Endothelial cell of umbilical vein (primary cell): ENCODE measurements at regions not wholly inside any gene's neighbourhood (a gene's known extent, or its start where the extent isn't known, plus 50 kb on each side); places are given as distances from the start of the nearest gene placed in this dataset.

Experiments
- BruUV-seq: library from RNA; stranded (reverse); fragments of 400-500 nt; replicated peaks from 2 replicates; lab custom pipeline; 2021; lab: Mats Ljungman, UMichigan
- CTCF ChIA-PET: fragments of 300-600, 350-600 bp; sonication (Branson Sonifier 250); formaldehyde crosslinking; loops from one replicate; lab custom pipeline; 2021; ENCODE audit warnings: antibody characterized with exemption, inconsistent platforms; lab: Charles Lee
- POLR2A ChIA-PET: fragments of 300-600, 350-600 bp; sonication (Branson Sonifier 250); formaldehyde crosslinking; loops from one replicate; lab custom pipeline; 2021; ENCODE audit warnings: antibody characterized with exemption, inconsistent platforms; lab: Charles Lee
- DNase-seq: peaks from one replicate; pipeline ENCODE4 v3.0.0-alpha.2; 2011; ENCODE audit warnings: low read depth, low spot score
- FAIRE-seq: peaks from 2 replicates; lab custom pipeline; 2011; peaks lifted over from hg19 to GRCh38; lab: Jason Lieb, UNC
- H2AFZ ChIP-seq: 2 replicates; pipeline ENCODE4 v1.6.0; 2012; ENCODE audit warnings: low read depth, low read length, control low read depth, inconsistent platforms
- H3K27ac ChIP-seq: 2 replicates; pipeline ENCODE4 v1.5.1; 2011; ENCODE audit warnings: low read depth, mild to moderate bottlenecking, control low read depth, low read length, moderate library complexity; ENCODE audit not compliant: insufficient read depth
- H3K27me3 ChIP-seq, 2 experiments: 2 replicates each; pipeline versions ENCODE4 v1.6.0 to v1.6.1; 2011; ENCODE audit warnings: low read length in 2 of 2, mixed read lengths in 1 of 2; ENCODE audit not compliant: control insufficient read depth in 2 of 2, insufficient read depth in 2 of 2
- H3K36me3 ChIP-seq, 2 experiments: 2 replicates in 1 of 2; 3 replicates in 1 of 2; pipeline ENCODE4 v1.5.1; 2011; ENCODE audit warnings: low read length in 2 of 2, mild to moderate bottlenecking in 1 of 2, moderate library complexity in 1 of 2; ENCODE audit not compliant: control insufficient read depth in 2 of 2, insufficient read depth in 2 of 2; ENCODE audit errors: extremely low read depth in 1 of 2
- H3K4me1 ChIP-seq: 3 replicates; pipeline ENCODE4 v1.5.1; 2011; ENCODE audit warnings: mild to moderate bottlenecking, low read length; ENCODE audit not compliant: control insufficient read depth, insufficient read depth; ENCODE audit errors: extremely low read depth
- H3K4me2 ChIP-seq: 2 replicates; pipeline ENCODE4 v1.6.1; 2011; ENCODE audit warnings: low read length, control low read depth, mixed read lengths; ENCODE audit not compliant: insufficient read depth
- H3K4me3 ChIP-seq, 3 experiments: fragments of 200-600 bp in 1 of 3; sonication (generic), shearing (Covaris generic) in 1 of 3; replicated peaks in 1 of 3; 2 replicates each; pipeline ENCODE4 v1.5.1; 2011 to 2016; ENCODE audit warnings: control low read depth in 3 of 3, low read length in 3 of 3, mild to moderate bottlenecking in 2 of 3, inconsistent platforms in 1 of 3, low read depth in 1 of 3, moderate library complexity in 1 of 3; ENCODE audit not compliant: insufficient read depth in 1 of 3
- H3K79me2 ChIP-seq: 2 replicates; pipeline ENCODE4 v1.6.0; 2012; ENCODE audit warnings: low read length, inconsistent platforms; ENCODE audit not compliant: control insufficient read depth, insufficient read depth
- H3K9ac ChIP-seq: replicated peaks from 2 replicates; pipeline ENCODE3; 2011; ENCODE audit warnings: low read length, control low read depth; ENCODE audit not compliant: insufficient read depth; ENCODE audit errors: extremely low read depth
- H3K9me1 ChIP-seq: replicated peaks from 3 replicates; pipeline ENCODE4 v1.6.0; 2011; ENCODE audit warnings: mild to moderate bottlenecking, low read length; ENCODE audit not compliant: control insufficient read depth, insufficient read depth; ENCODE audit errors: extremely low read depth
- H3K9me3 ChIP-seq: replicated peaks from 2 replicates; pipeline ENCODE4 v1.5.1; 2012; ENCODE audit warnings: low read length, inconsistent platforms; ENCODE audit not compliant: control insufficient read depth, insufficient read depth
- H4K20me1 ChIP-seq: replicated peaks from 2 replicates; pipeline ENCODE3; 2011; ENCODE audit warnings: mild to moderate bottlenecking, low read length; ENCODE audit not compliant: control insufficient read depth, insufficient read depth; ENCODE audit errors: extremely low read depth
- EZH2 ChIP-seq: IDR thresholded peaks from 2 replicates; pipeline ENCODE4 v1.6.1; 2012; ENCODE audit warnings: borderline replicate concordance, low read depth, mild to moderate bottlenecking, moderate library complexity, low read length, inconsistent platforms; ENCODE audit not compliant: severe bottlenecking
- FOS ChIP-seq: IDR thresholded peaks from 2 replicates; pipeline ENCODE4 v1.6.1; 2011; ENCODE audit warnings: mild to moderate bottlenecking, low read length, moderate library complexity, borderline replicate concordance; ENCODE audit not compliant: insufficient read depth
- GATA2 ChIP-seq: IDR thresholded peaks from 2 replicates; pipeline ENCODE4 v1.7.0; 2011; ENCODE audit warnings: low read depth, mild to moderate bottlenecking, moderate library complexity, mixed read lengths, low read length; ENCODE audit not compliant: insufficient read length, insufficient read depth
- JUN ChIP-seq: IDR thresholded peaks from 2 replicates; pipeline ENCODE4 v1.6.1; 2011; ENCODE audit warnings: borderline replicate concordance, low read depth; ENCODE audit not compliant: insufficient read length, insufficient read depth
- MYC ChIP-seq: IDR thresholded peaks from one replicate; pipeline ENCODE4 v1.6.1; 2011; ENCODE audit warnings: mild to moderate bottlenecking, low read depth, low read length
- POLR2A ChIP-seq: IDR thresholded peaks from 2 replicates; pipeline ENCODE4 v1.6.1; 2012; ENCODE audit warnings: low read depth, mild to moderate bottlenecking, control low read depth, low read length
- POLR2AphosphoS5 ChIP-seq: IDR thresholded peaks from 2 replicates; pipeline ENCODE4 v1.6.1; 2012; ENCODE audit warnings: low read depth, mild to moderate bottlenecking, control low read depth, low read length, moderate library complexity; ENCODE audit not compliant: insufficient read depth
- dilution Hi-C: fragments of 300-500 bp; cut with MboI; formaldehyde crosslinking; loops from one replicate; pipeline ENCODE4 v1.15.0; 2019; ENCODE audit warnings: low sequenced_read_pairs; ENCODE audit not compliant: extremely low pct_ligation_motif_present
- intact Hi-C: fragments of 100-400 bp; cut with micrococcal nuclease; formaldehyde crosslinking; loops from one replicate; pipeline ENCODE4 v1.10.0; 2022
- TF ChIP-seq, protein P1 (sequence below): IDR thresholded peaks from 2 replicates; pipeline ENCODE4 v1.6.1; 2011; ENCODE audit not compliant: insufficient read depth, insufficient read length
- TF ChIP-seq, protein P2 (sequence below), 2 donors: IDR thresholded peaks; 1 replicate in 1 of 2; 2 replicates in 1 of 2; pipeline ENCODE4 v1.5.1; 2011; ENCODE audit warnings: low read length in 2 of 2, mild to moderate bottlenecking in 2 of 2, moderate library complexity in 2 of 2, control low read depth in 1 of 2, inconsistent platforms in 1 of 2, low read depth in 1 of 2; ENCODE audit not compliant: insufficient read depth in 1 of 2; ENCODE audit errors: extremely low read depth in 1 of 2

DNA sequence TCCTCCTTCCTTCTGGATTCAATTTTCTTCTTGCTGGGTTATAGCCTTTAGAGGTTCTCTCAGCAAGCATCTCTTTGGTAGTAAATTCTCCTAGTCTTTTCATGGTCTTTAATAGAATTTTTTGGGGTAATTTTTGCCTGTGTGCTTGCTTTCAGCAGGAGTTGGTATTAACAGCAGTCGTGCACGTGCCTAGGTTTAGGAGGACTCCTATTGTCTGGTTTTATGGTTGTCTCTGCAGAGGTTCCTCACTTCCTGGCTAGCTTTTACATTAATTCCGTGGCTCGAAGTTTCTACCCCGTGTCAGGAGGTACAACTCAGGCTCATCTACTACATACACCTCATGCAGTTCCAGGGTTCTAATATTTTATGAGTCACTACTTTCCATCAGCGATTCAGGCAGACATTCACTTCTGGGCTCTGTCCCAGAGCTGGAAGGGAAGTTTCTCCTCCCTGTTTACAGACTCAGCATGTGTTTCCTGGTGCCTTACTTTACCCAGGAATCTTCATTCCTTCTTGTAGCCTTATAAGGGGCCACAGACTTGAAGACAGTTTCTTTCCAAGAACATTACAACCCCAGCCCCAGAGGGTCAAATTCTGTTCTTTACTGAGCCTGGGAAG, 643.6 kb downstream of the HS3ST4 start:
- TF ChIP-seq JUN (no peak), MYC (no peak), POLR2A (no peak), EZH2 (no peak), GATA2 (no peak), FOS (no peak), POLR2AphosphoS5 (no peak)
- TF ChIP-seq, protein P1, sequence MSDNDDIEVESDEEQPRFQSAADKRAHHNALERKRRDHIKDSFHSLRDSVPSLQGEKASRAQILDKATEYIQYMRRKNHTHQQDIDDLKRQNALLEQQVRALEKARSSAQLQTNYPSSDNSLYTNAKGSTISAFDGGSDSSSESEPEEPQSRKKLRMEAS, result no peak
- TF ChIP-seq, protein P2, sequence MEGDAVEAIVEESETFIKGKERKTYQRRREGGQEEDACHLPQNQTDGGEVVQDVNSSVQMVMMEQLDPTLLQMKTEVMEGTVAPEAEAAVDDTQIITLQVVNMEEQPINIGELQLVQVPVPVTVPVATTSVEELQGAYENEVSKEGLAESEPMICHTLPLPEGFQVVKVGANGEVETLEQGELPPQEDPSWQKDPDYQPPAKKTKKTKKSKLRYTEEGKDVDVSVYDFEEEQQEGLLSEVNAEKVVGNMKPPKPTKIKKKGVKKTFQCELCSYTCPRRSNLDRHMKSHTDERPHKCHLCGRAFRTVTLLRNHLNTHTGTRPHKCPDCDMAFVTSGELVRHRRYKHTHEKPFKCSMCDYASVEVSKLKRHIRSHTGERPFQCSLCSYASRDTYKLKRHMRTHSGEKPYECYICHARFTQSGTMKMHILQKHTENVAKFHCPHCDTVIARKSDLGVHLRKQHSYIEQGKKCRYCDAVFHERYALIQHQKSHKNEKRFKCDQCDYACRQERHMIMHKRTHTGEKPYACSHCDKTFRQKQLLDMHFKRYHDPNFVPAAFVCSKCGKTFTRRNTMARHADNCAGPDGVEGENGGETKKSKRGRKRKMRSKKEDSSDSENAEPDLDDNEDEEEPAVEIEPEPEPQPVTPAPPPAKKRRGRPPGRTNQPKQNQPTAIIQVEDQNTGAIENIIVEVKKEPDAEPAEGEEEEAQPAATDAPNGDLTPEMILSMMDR (IDR thresholded peaks at IDR 0.05; ENCODE audit: extremely low read depth in 1 of 2, insufficient read depth in 1 of 2, low read depth in 1 of 2, low read length in 2 of 2), result no peak
- no peak overlapping the region for H3K27ac ChIP-seq
- no peak overlapping the region for H3K4me2 ChIP-seq
- H3K4me1 ChIP-seq, result no peaks in the 10 kb centered on the region
- no peaks in the 10 kb centered on the region for H3K27me3 ChIP-seq
- POLR2A ChIA-PET, result no interaction called here
- H3K4me3 ChIP-seq, result no peak overlapping the region
- no peak overlapping the region for H3K9ac ChIP-seq
- CTCF ChIA-PET, result no interaction called here
- FAIRE-seq (no peak), DNase-seq (no peak)
- BruUV-seq, result no TSS peak
- dilution Hi-C loops (no loop called here), intact Hi-C loops (no loop called here)
- H3K9me1 ChIP-seq, result no peaks in the 10 kb centered on the region
- peaks cover 4% of the 10 kb centered on the region for H3K9me3 ChIP-seq
- H4K20me1 ChIP-seq, result no peaks in the 10 kb centered on the region
- H3K79me2 ChIP-seq, result no peaks in the 10 kb centered on the region
- no peak overlapping the region for H2AFZ ChIP-seq
- no peaks in the 10 kb centered on the region for H3K36me3 ChIP-seq
